DMS114 treated with DMSO at 0.1 percent for 48 hours (cell line): ENCODE measurements at regions not wholly inside any gene's neighbourhood (a gene's known extent, or its start where the extent isn't known, plus 50 kb on each side); places are given as distances from the start of the nearest gene placed in this dataset.

Experiments
- DNase-seq: peaks from one replicate; lab custom pipeline; 2025; ENCODE audit not compliant: unreplicated experiment; lab: John Stamatoyannopoulos, UW

- no peak for DNase-seq
Measured at GRCh38 chr11:131044851-131045250, 128.6 kb upstream of the SNX19 start.

DNA sequence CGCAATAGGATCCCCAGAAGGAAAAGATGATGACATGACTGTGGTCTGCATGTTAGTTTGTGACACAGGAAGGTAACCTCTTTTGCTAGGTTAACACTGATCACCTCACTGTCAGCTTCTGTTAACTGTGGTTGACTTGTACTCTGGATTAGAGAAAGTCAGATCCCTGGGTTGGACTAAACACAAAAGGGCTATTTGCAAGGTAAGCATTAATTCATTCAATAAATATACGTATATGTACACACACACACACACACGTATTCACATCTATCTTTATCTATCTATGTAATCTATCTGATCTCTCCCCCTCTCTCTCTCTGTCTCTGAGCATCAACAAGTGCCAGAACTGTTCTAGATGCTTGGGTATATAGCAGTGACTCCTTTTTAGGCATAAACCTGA lies 136.1 kb upstream of the SNX19 start:
- DNase-seq: no peak

DNA sequence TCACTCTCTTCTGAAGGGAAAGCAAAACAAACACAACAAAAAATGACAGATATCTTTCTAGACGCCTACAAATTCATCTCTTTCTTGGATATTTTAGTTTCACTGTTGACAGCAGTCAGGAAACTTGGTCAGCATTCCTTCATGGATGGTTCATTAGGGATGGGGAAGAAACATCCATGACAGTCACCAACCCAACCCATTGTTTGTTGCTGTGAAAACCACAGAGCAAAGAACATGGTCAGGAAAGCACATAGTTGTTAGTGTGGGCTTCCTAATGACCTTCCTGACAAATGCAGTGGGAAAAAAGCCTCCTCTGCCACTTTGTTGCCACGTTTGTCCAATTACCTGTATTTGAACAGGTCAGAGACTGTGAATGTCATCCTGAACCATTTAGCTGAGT lies 139.8 kb upstream of the SNX19 start:
- DNase-seq: no peak

GRCh38 chr11:131063638-131064037 lies 147.4 kb upstream of the SNX19 start:
- no peak for DNase-seq

DNA sequence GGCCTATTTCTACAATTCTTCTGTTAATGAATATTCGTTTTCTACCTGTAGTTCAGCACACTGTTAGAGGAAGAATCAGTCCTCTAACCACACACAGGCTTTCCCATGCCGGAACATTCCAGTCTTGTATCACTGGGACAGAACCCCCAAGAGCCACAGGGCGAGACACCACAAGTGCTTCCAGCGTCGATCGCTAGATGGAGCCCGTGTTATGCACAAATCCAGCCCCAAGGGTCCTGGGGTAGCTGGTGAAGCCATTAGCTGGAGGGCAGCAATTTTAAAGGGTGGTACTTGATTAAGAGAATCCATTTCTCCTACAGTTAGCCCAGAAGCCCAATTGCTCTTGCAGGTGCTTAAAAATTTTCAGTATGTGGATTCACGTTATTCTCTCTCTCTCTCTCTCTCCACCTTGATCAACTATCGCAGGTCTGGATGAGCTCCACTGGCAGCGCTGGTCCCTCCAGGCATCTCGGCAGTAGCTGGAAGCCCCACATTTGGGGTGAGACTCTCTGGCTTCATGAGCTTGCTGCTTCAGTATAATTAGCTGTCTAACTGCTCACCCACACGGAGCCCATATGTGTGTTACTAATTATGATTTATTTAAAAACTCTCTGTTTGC lies 148.2 kb upstream of the SNX19 start:
- DNase-seq: peak; percentile 29

- no peak for DNase-seq
Measured at GRCh38 chr11:131065435-131066413, 149.4 kb upstream of the SNX19 start.

GRCh38 chr11:131066551-131066950 lies 150.3 kb upstream of the SNX19 start:
- no peak for DNase-seq

- DNase-seq: no peak
Measured at GRCh38 chr11:131070365-131070764, 154.1 kb upstream of the SNX19 start.

GRCh38 chr11:131073167-131073566 lies 156.9 kb upstream of the SNX19 start:
- DNase-seq: no peak

DNA sequence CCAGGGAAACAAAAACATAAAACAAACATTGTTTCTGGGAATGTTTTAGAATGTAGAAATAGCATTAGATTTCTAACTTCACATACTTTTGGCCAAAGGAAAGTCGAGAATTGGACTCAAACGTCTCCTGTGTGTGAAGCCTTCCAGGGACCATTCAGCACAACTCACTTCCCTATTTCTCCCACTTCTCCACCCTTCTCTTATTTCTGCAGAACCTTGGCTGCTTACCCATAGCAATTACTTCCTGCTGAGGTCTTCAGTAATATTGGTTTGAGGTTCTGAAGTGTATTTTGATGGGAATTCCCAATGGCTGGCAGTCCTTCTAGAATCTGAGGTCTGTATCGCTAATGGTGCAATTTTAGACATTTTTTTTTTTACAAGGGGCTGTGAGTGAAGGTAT lies 158.3 kb upstream of the SNX19 start:
- DNase-seq: no peak

DNA sequence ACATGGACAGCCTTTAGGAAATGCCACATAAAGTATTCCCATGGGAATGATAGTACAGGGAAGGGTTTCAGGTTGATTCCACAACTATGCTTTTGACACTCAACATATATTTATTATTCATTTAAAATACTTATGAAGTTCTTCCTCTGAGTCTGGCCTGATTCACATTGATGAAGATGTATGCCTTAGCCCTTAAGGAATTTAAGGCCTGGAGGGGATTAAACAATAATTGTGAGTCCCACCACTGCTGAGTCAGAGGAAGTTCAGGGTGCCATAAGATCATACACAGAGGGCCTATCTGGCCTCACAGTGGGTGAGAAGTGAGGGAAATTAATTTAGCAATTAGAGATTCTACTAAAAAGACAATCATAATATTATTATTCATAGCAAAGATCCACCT lies 161.1 kb upstream of the SNX19 start:
- no peak for DNase-seq

GRCh38 chr11:131079036-131079435 lies 162.8 kb upstream of the SNX19 start:
- DNase-seq: no peak

GRCh38 chr11:131089727-131090245 lies 173.5 kb upstream of the SNX19 start:
- no peak for DNase-seq

GRCh38 chr11:131092469-131092868 lies 176.2 kb upstream of the SNX19 start:
- no peak for DNase-seq

DNA sequence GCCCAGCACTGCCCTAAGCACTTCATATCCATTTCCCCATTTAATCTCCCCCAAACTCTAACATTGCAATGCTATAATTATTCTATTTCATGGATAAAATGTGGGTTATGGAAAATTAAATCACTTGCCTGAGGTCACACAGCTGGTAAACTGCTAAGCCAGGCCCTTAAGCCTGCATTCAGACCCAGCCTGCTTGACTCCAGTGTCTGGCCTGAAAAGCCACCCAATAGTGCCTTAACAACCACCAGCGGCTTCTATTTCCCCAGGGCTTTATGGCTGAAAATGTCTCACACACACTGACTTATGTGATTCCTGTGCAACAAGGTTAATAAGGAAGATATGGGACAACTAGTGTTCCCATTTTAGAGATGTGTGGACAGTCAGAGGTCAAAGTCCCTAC lies 178.5 kb upstream of the SNX19 start:
- DNase-seq: no peak

GRCh38 chr11:131095511-131096185 lies 179.4 kb upstream of the SNX19 start:
- no peak for DNase-seq

- no peak for DNase-seq
Measured at GRCh38 chr11:131099013-131099412, 182.7 kb upstream of the SNX19 start.

- DNase-seq: no peak
Measured at GRCh38 chr11:131099746-131100145, 183.5 kb upstream of the SNX19 start.

- no peak for DNase-seq
Measured at GRCh38 chr11:131108760-131109159, 192.5 kb upstream of the SNX19 start.

GRCh38 chr11:131109257-131109656 lies 193.0 kb upstream of the SNX19 start:
- no peak for DNase-seq

GRCh38 chr11:131109790-131110189 lies 193.5 kb upstream of the SNX19 start:
- no peak for DNase-seq

DNA sequence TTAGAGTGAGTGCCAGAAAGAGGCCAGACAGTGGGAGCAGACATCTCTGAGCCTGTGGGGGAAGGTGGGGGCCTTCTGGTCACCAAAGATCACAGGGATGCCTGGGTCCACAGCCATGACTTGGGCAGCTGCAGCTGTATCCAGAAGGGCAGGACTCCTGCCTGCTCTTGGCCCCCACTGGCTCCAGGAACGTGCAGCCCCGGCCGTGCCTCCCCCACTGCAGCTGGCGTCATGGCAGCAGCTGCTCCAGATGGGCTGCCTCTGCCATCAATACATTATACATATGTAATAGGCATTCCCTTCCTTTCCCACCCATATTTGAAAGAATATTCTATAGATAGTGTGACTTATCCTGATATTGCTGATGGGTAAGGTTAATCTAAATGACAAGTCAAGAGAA lies 195.5 kb upstream of the SNX19 start:
- DNase-seq: no peak
